GM19372 (cell line): ENCODE measurements at regions not wholly inside any gene's neighbourhood (a gene's known extent, or its start where the extent isn't known, plus 50 kb on each side); places are given as distances from the start of the nearest gene placed in this dataset.
A peak's percentile ranks its signal among the peaks of the same experiment; 100 is the strongest.
"Not testable (repeated sequence)": the region's sequence is repeated elsewhere in the genome, so short reads cannot be mapped to it uniquely, and the experiment has no call there.

Experiments used
- ATAC-seq: cut with Tn5 transposase; IDR thresholded peaks from one replicate; pipeline ENCODE4 v1.9.1; 2021; ENCODE audit warnings: mild to moderate bottlenecking, low read depth, moderate library complexity; ENCODE audit not compliant: unreplicated experiment

DNA sequence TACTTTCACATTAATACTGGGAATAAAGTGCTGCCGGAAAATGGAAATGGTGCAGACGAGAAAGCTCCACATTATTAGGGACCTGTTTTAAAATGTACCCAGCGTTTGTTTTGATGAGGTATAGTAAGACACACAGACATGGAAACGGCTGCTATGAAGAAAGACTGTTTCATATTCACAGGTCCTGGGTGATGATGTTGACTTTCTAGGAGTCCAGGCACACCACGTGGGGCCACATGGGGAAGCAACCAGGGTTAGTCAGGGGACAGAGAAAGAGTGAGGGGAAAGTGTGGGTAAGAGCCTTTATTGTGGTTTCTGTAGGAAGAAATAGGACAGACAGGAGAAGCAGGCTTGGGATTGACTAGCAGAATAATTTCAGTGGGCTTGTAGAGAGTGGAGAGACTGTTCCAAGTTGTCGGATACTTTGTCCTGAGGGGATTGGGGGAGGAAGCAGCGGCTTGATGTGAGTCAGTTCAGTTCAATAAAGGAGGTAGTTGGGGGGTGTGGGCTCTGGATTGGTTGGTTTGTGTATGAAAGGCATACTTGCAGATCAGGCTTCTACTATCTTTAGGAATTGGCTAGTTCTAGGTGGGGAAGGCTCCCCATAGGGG, 112.0 kb upstream of the MCHR2 start:
- ATAC-seq: no peak

DNA sequence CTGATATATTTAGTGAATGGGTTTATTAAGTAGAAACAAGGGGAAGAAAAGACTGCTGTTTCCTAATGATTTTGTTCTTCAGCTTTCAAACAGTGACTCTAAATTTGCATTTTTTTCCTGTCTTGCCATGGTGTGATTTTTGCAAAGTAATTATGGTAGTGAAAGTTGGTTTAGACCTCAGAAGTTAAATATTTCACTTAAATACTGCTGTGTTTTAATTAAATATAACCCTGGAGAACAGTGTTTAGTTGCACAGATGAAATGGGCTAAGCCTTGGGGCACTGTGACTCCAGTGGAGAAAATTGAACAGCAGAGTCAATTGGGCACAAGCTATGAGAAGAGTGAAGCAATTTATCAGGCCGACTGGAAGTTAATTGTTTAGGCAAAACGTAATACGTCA, 111.1 kb upstream of the MCHR2 start:
- ATAC-seq: peak; percentile 50

DNA sequence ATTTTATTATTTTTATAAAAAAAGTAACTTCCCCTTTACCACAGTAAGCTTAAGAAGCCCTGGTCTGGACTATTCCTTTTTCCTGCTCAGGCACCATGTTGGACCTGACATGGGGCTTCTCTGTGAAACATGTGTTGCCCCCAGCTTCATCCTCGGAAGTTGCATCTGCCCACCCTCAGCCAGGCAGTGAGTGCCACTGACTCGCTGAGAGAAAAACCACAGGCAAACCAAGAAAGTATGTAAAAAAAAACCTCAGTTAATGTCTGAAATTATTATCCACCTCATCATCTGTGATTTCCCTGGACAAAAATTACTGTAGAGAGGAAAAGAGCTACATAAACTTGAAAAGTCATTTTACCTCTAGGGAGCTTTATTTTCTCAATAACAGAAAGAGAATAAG, 109.9 kb upstream of the MCHR2 start:
- no peak for ATAC-seq

DNA sequence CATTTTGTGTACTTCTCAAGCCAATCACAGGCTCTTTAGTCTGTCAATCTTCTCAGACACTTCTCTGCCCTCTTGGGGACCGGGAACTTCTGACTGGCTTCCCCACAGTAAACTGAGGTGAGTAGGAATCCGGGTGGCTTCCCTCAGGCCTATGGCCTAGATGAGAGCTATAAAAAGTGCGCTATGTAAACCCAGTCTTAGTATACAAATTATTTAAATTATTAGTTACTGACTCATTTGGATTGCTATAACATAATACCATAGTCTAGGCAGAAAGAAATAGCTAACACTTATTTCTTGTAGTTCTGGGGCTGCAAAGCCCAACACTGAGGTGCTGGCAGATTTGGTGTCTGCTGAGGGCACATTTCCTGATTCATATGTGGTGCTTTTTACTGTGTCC, 109.2 kb upstream of the MCHR2 start:
- no peak for ATAC-seq

DNA sequence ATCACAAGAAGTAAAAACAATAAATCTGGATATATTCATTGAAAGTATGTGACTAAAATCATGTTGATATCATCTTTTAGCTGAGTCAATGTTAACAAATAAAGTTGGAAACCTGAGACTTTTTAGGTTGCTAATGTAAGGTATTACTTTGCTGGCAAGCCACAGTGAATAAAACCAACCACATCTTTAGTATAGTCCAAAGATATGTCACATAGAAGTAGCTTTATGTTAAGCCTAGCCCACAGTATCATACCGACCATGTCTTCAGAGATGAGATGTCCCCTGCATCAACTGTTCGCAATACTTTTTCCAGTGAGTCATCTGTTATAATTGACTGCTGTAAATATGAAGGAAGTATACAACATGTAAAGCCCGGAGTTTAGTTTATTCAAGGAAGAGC, 107.6 kb upstream of the MCHR2 start:
- no peak for ATAC-seq

GRCh38 chr6:100100776-100101175, 106.8 kb upstream of the MCHR2 start:
- ATAC-seq: no peak

GRCh38 chr6:100099189-100100074, 105.4 kb upstream of the MCHR2 start:
- no peak for ATAC-seq

GRCh38 chr6:100096936-100097335, 102.9 kb upstream of the MCHR2 start:
- no peak for ATAC-seq

DNA sequence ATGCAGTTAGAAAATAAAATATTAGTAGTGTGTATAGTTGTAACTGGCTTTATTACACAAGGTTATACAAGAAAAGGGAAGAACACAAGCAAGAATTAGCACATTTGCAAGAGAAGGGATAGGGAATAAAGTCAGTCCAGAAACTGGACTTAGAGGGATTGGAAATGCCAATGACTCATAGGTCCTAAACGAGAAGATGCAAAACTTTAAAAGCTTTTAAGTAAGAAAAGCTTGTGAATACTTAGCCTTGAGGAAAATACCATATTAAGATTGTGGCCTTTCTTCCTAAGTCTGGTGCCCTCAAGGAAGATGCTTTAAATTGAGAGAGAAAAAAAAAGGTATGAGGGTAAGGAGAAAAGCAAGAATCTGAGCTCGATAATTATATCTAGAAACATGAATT, 102.3 kb upstream of the MCHR2 start:
- no peak for ATAC-seq

GRCh38 chr6:100093405-100093804, 99.4 kb upstream of the MCHR2 start:
- ATAC-seq: no peak

GRCh38 chr6:100088009-100088408, 94.0 kb upstream of the MCHR2 start:
- ATAC-seq: no peak

DNA sequence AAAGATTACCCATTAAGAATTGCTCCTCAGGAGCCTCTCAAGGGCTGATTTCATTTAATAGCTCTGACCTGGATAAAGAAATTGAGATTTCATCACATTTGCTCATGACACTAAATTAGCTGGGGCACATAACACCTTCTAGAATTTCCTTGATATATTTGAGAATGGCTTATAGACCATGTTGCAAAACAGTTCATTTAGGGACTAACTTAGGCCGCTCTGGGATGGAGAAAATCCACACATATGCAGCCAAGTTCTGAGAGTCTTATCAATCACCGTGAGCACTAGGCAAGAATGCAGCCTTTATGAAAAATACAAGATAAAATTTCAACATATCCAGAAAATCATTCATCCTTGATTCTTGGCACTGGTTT, 91.0 kb upstream of the MCHR2 start:
- no peak for ATAC-seq

GRCh38 chr6:100084316-100084990, 90.4 kb upstream of the MCHR2 start:
- no peak for ATAC-seq

- no peak for ATAC-seq
These were observed 84.5 kb upstream of the MCHR2 start for GRCh38 chr6:100078509-100078908.

- ATAC-seq: no peak
These were observed 71.3 kb upstream of the MCHR2 start for GRCh38 chr6:100065348-100065747.

GRCh38 chr6:100062621-100063020, 68.6 kb upstream of the MCHR2 start:
- ATAC-seq: no peak

- no peak for ATAC-seq
These were observed 63.9 kb upstream of the MCHR2 start for GRCh38 chr6:100057941-100058340.

DNA sequence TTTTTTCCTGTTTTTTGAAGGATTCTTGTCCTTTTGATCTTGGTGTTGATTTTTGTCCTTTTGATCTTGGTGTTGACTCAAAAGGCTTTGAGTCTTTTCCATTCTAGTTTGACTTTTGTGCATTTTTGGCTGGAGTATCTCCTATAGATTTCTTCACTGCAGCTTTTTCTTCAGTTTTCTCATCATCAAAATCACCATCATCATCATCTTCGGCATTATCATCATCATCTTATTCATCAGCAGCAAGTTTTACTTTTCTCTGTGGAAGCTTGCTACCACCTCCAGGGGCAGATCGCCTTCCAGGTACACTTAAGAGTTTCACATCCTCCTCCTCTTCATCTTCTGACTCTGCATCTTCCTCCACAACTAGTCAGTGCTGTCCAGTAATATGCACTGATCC, 56.5 kb upstream of the MCHR2 start:
- ATAC-seq: no peak

- ATAC-seq: not testable (repeated sequence)
These were observed 49.9 kb upstream of the MCHR2 start for GRCh38 chr6:100043961-100044360.
